ENCODE measurements at regions not wholly inside any gene's neighbourhood (a gene's known extent, or its start where the extent isn't known, plus 50 kb on each side); places are given as distances from the start of the nearest gene placed in this dataset.

DNA sequence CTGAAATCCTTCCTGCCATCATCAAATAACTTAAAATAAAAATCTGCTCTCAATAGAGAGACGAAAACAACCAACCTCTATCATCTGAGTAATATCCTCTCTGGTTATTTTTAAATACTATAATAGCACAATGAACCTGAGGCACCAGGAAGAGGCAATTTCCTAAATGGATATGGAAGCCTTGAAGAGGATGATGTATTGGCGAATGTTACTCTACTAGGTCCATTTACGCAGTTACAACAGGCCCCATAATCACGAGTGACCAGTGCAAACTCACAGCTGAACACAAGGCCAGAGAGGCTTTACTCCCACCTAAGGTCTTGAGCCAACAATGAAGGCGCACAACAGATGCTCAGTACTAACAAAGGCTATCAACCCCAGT lies 678.8 kb upstream of the NR3C2 start:
- no peaks in the 10 kb centered on the region for H3K36me3 Mint-ChIP-seq (ENCODE audit: insufficient read depth)
- H3K4me1 Mint-ChIP-seq (ENCODE audit: low read depth): no peaks in the 10 kb centered on the region
- H3K9me3 Mint-ChIP-seq: no peaks in the 10 kb centered on the region
- ATAC-seq (no peak), DNase-seq (no peak)
- H3K4me3 Mint-ChIP-seq: no peak overlapping the region
- H3K27me3 Mint-ChIP-seq (ENCODE audit: low read depth): peaks cover 2% of the 10 kb centered on the region

DNA sequence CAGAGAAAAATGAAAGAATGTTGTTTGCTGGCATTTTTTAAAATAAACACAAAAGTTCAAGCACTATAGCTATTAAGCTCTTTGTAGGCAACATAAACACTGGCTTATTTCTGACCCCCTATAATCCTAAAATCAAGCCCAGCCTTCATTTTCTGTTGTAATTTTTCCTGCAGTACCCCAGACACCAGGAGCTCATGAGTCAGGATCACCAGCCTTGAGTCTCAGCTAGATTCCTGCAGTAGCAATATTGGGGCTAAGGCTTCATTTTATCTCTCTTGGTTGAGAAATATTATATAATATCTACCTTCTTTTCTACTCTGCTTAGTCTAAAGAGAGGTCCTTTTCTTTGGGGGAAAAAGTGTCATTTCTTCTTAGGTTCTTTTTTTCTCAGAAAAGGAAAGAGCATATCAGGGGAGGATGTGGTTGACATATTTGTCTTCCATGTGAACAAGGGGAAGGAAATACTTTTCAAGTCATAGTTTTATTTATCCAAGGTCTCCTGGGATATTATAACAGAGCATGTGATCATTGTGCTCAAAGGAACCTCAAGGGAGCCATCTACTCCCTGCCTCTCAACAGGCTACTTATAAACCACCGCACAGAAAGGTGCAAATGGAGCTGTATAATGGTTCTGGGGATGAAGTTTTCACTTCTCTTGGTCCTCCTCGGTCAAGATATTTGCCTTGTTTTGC lies 678.3 kb upstream of the NR3C2 start:
- H3K9me3 Mint-ChIP-seq: no peaks in the 10 kb centered on the region
- ATAC-seq: no peak
- H3K36me3 Mint-ChIP-seq (ENCODE audit: insufficient read depth): no peaks in the 10 kb centered on the region
- H3K4me3 Mint-ChIP-seq: no peak overlapping the region
- peaks cover 2% of the 10 kb centered on the region for H3K27me3 Mint-ChIP-seq (ENCODE audit: low read depth)
- no peaks in the 10 kb centered on the region for H3K4me1 Mint-ChIP-seq (ENCODE audit: low read depth)
- no peak for DNase-seq

DNA sequence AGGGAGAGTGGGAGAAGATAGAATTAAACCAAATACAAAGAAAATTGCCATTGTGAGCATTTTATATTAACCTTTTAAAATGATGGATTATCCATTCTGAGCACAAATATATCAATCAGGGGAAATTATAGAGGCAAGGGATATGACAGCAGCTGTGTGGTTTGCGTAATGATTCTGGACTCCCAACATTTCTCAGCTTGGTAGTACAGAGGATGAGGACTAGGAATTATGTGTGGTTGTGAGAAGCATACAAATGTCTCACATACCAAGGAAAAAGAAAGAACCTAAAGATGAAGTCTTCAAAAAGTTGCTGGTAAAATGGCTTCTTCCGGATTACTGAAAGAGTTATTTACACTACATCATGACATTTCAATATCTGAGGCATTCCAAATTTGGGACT lies 674.6 kb upstream of the NR3C2 start:
- peaks cover 2% of the 10 kb centered on the region for H3K27me3 Mint-ChIP-seq (ENCODE audit: low read depth)
- H3K4me3 Mint-ChIP-seq: no peak overlapping the region
- no peaks in the 10 kb centered on the region for H3K4me1 Mint-ChIP-seq (ENCODE audit: low read depth)
- H3K9me3 Mint-ChIP-seq: no peaks in the 10 kb centered on the region
- no peaks in the 10 kb centered on the region for H3K36me3 Mint-ChIP-seq (ENCODE audit: insufficient read depth)
- ATAC-seq (no peak), DNase-seq (no peak)

DNA sequence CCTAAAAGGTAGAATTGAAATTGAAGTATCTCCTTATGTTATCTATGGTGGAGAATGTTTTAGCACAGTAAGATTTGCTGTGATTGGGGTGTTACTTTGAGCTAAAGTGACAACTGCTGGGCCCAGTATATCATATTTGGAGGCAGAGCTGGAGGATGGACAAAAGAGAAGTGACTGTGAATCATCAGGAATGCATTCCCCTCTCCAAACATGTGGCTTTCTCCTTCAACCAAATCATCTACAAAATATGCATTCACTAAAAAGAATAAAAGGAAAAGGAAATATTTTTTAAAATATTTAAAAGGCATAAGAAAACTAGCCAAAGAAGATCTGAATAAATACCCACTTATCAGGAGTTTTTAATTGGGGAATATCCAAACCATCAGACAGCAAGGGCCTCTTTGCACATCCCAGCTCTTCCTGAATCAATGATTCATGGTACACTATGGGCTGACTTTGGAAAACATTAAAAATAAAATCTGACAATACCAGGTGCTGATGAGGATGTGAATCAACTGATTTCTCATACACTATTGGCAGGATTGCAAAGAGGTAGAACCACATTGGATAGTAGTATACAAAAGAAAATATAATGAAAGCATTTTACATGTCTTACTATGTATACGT lies 671.7 kb upstream of the NR3C2 start:
- Mint-ChIP-seq H3K4me3 (no peak overlapping the region), H3K9me3 (no peaks in the 10 kb centered on the region), H3K36me3 (ENCODE audit: insufficient read depth) (no peaks in the 10 kb centered on the region), H3K4me1 (ENCODE audit: low read depth) (no peaks in the 10 kb centered on the region), H3K27me3 (ENCODE audit: low read depth) (peaks cover 2% of the 10 kb centered on the region)
- DNase-seq (no peak), ATAC-seq (no peak)

DNA sequence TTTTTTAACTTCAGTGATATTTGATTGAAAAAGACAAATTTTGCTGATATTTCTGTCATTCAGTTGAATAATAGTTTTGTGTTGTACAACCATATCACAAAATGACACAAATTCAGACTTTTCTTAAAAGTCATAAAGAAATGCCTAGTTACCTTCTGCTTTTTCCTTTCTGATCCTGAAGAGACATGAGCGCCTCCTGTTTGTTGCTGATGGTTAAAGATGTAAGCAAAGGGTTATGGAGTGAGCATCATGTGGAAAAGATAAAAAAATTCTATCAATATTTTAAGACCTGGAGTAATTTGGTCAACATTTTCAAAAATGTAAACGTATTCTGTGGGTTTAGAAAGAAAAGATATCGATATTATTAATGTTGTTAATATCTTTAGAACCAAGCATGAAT lies 669.9 kb upstream of the NR3C2 start:
- ATAC-seq: no peak
- H3K4me3 Mint-ChIP-seq: no peak overlapping the region
- no peaks in the 10 kb centered on the region for H3K4me1 Mint-ChIP-seq (ENCODE audit: low read depth)
- peaks cover 2% of the 10 kb centered on the region for H3K27me3 Mint-ChIP-seq (ENCODE audit: low read depth)
- no peaks in the 10 kb centered on the region for H3K36me3 Mint-ChIP-seq (ENCODE audit: insufficient read depth)
- H3K9me3 Mint-ChIP-seq: no peaks in the 10 kb centered on the region
- no peak for DNase-seq

DNA sequence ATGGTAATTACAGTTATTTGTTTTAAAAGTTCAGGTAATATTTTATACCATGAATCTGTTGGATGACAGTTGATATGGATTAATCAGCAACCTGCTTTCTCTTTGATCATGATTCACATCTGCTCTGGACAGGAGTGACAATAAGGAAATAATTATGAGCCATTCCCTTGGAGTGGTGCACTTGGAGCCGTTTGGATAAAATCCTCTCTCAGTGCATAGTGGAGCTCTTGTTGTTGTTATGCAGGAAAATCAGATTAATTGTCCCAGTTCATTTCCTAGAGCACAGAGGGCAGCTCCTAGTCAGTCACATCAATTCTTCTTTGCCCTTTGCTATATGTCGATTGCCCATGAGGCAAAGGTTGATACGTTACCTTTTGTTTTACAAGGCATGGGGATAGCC lies 668.3 kb upstream of the NR3C2 start:
- H3K9me3 Mint-ChIP-seq: no peaks in the 10 kb centered on the region
- DNase-seq: no peak
- peaks cover 2% of the 10 kb centered on the region for H3K27me3 Mint-ChIP-seq (ENCODE audit: low read depth)
- no peak overlapping the region for H3K4me3 Mint-ChIP-seq
- no peaks in the 10 kb centered on the region for H3K36me3 Mint-ChIP-seq (ENCODE audit: insufficient read depth)
- ATAC-seq: no peak
- H3K4me1 Mint-ChIP-seq (ENCODE audit: low read depth): no peaks in the 10 kb centered on the region

DNA sequence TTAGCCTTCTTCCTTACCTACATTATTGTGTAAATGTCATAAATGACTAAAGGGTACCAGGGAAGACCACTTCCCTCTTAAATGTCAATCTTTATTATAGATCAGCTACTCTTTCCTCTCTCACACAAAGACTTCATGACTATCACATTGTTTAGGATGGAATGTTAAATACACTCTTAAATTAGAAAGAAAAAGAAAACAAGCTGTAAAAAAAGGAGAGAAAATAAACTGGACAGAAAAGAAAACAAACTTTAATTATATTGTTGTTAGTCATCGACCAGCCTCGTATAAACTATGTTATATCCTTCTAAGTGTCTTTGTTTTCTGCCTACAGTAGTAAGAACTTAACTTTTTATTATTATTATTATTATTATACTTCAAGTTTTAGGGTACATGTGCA lies 666.4 kb upstream of the NR3C2 start:
- Mint-ChIP-seq H3K27me3 (ENCODE audit: low read depth) (no peaks in the 10 kb centered on the region), H3K4me1 (ENCODE audit: low read depth) (no peaks in the 10 kb centered on the region), H3K4me3 (no peak overlapping the region), H3K36me3 (ENCODE audit: insufficient read depth) (no peaks in the 10 kb centered on the region), H3K9me3 (no peaks in the 10 kb centered on the region)
- DNase-seq (no peak), ATAC-seq (no peak)

DNA sequence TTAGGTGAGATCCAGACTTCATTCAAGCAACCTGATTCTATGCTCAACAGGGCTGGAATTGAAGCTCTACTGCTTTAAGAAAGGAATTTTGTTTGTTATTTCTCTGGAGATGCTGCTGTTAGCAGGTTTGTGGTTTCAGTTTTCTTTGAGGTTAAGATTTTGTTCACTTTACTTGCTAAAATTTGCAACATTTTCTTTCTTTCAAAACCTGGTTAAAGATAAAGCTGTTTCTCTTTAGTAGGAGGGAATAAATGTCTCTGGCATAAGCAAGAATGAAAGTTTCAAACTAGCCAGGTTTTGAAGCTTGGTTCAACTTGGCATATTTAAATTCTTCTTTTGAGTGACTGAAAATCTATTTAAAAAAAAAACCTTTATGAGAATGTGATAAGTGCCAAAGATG lies 660.6 kb upstream of the NR3C2 start:
- H3K4me3 Mint-ChIP-seq: no peak overlapping the region
- H3K9me3 Mint-ChIP-seq: no peaks in the 10 kb centered on the region
- ATAC-seq: no peak
- no peaks in the 10 kb centered on the region for H3K36me3 Mint-ChIP-seq (ENCODE audit: insufficient read depth)
- no peaks in the 10 kb centered on the region for H3K4me1 Mint-ChIP-seq (ENCODE audit: low read depth)
- no peak for DNase-seq
- no peaks in the 10 kb centered on the region for H3K27me3 Mint-ChIP-seq (ENCODE audit: low read depth)

DNA sequence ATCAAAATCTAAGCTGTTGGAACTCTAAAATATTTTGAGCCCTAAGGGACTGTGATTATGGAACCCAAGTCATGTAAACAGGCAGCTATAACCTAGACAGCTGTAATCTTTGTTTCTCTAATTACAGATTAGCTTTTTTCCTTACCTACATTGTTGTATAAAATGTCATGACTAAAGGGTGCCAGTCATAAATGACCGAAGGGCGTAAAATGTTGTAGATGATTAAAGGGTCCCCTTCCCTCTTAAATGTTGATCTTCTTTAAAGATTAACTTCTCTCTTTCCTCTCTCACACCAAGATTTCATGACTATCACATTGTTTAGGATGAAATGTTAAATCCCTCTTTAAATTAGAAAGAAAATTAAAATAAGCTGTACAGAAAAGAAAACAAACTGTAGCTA lies 659.4 kb upstream of the NR3C2 start:
- ATAC-seq (no peak), DNase-seq (no peak)
- H3K27me3 Mint-ChIP-seq (ENCODE audit: low read depth): no peaks in the 10 kb centered on the region
- no peaks in the 10 kb centered on the region for H3K36me3 Mint-ChIP-seq (ENCODE audit: insufficient read depth)
- H3K9me3 Mint-ChIP-seq: no peaks in the 10 kb centered on the region
- no peak overlapping the region for H3K4me3 Mint-ChIP-seq
- no peaks in the 10 kb centered on the region for H3K4me1 Mint-ChIP-seq (ENCODE audit: low read depth)

DNA sequence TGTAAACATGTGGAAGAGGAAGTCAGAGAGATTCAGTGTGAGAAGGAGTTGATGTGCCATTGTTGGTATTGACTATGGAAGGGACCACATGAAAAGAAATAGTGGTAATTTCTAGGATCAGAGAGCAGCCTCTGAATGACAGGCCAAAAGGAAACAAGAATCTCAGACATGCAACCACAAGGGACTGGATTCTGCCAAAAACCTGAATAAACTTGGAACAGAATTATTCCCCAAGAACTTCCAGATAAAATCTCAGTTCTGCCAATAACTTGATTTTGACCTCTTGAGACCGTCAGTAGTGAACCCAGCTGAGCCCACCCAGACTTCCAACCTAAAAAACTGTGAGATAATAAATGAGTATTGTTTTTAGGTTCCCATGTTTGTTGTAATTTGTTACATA lies 653.6 kb upstream of the NR3C2 start:
- Mint-ChIP-seq H3K27me3 (ENCODE audit: low read depth) (no peaks in the 10 kb centered on the region), H3K36me3 (ENCODE audit: insufficient read depth) (no peaks in the 10 kb centered on the region), H3K4me3 (no peak overlapping the region), H3K4me1 (ENCODE audit: low read depth) (no peaks in the 10 kb centered on the region), H3K9me3 (peaks cover 5% of the 10 kb centered on the region)
- no peak for ATAC-seq
- DNase-seq: no peak

DNA sequence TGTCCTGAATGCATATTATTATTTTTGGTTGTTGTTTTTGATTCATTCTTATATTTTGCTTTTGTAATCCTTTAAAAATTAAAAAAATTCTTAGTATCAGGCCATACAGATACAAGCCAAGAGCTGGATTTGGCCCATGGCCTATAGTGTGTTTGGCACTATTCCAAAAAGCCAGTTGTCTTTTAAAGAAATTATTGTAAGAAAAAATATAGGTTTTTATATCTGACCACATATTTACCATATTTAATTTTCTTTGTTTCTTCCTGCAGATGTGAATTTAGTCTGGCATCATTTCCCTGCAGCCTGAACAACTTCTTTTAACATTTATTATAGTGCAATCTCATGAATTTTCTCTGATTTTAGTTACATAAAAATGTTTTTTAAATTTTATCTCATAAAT lies 652.8 kb upstream of the NR3C2 start:
- Mint-ChIP-seq H3K9me3 (peaks cover 5% of the 10 kb centered on the region), H3K36me3 (ENCODE audit: insufficient read depth) (no peaks in the 10 kb centered on the region), H3K27me3 (ENCODE audit: low read depth) (no peaks in the 10 kb centered on the region), H3K4me1 (ENCODE audit: low read depth) (no peaks in the 10 kb centered on the region), H3K4me3 (no peak overlapping the region)
- DNase-seq (no peak), ATAC-seq (no peak)

DNA sequence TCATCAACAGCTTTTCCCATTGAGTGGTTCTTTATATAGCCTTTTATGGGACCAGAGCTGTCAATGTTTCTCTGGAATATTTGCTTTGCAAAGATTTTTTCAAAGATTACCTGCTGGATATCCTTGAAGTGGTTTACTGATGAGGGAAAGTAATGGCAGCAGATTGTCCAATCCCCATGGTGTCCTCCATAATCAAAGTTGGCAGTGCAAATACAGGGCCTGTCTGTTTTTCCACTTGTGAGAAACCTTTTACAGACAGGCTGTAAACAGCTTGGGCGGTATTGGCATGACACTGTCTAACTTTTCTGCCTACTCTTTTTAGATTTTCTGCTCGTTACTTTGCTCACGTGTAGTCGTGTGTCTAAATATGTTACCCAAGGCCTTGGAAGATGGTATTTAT lies 641.9 kb upstream of the NR3C2 start:
- peaks cover 3% of the 10 kb centered on the region for H3K9me3 Mint-ChIP-seq
- no peaks in the 10 kb centered on the region for H3K36me3 Mint-ChIP-seq (ENCODE audit: insufficient read depth)
- H3K27me3 Mint-ChIP-seq (ENCODE audit: low read depth): no peaks in the 10 kb centered on the region
- no peak for DNase-seq
- no peak for ATAC-seq
- no peaks in the 10 kb centered on the region for H3K4me1 Mint-ChIP-seq (ENCODE audit: low read depth)
- H3K4me3 Mint-ChIP-seq: no peak overlapping the region

DNA sequence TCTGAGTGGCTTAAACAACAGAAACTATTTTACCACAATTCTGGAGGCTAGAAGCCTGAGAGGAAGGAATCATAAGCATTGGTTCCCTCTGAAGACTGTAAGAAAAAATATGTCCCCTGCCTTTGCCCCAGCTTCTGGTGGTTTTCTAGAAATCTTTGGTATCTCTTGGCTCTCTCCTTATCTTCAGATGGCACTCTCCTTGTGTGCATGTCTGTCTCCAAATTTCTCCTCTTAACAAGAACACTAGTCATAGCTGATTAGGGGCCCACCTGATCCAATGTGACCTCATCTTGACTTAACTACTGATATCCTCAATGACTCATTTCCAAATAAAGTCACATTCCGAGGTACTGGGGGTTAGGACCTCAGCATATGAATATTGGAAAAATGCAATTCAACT lies 635.0 kb upstream of the NR3C2 start:
- H3K27me3 Mint-ChIP-seq (ENCODE audit: low read depth): no peaks in the 10 kb centered on the region

DNA sequence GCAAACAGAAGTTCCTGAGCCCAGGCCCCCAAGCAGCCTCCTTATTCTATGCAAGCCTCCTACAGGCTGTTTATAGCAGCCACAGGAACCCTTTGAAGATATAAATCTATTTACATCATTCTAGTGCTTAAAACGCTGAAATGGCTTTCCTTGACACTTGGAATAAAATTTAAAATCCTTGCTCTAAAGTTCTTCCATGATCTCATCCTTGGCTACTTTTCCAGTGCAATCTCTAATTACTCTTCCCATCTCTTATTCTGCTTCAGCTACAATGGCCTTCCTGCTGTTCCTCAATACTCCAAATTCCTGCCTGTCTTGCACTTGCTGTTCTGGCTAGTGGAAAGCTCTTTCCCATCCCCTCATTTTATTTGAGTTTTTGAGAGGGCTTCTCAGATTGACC lies 634.2 kb upstream of the NR3C2 start:
- Mint-ChIP-seq H3K27me3 (ENCODE audit: low read depth) (no peaks in the 10 kb centered on the region), H3K36me3 (ENCODE audit: insufficient read depth) (no peaks in the 10 kb centered on the region), H3K4me3 (no peak overlapping the region), H3K9me3 (peaks cover 3% of the 10 kb centered on the region), H3K4me1 (ENCODE audit: low read depth) (no peaks in the 10 kb centered on the region)
- no peak for ATAC-seq
- DNase-seq: no peak

More for the DNA sequence above, 635.0 kb upstream of the NR3C2 start:
- Mint-ChIP-seq H3K4me3 (no peak overlapping the region), H3K4me1 (ENCODE audit: low read depth) (no peaks in the 10 kb centered on the region), H3K36me3 (ENCODE audit: insufficient read depth) (no peaks in the 10 kb centered on the region), H3K9me3 (peaks cover 3% of the 10 kb centered on the region)
- DNase-seq (no peak), ATAC-seq (no peak)

DNA sequence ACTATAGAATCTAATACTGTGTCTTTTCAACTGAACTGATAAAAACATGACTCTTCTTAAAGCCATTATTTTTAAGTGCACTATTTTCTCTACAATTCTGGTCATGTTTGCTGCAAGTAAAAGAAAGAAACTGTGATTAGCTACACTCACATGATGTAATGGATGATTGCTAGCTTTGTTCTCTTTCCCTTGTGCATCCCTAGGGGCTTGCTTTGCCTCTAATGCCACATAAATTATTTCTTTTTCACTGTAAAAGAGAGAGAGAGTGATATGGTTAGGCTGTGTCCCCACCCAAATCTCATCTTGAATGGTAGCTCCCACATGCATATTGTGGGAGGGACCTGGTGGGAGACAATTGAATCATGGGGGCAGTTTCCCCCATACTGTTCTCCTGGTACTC lies 630.2 kb upstream of the NR3C2 start:
- Mint-ChIP-seq H3K4me1 (ENCODE audit: low read depth) (no peaks in the 10 kb centered on the region), H3K36me3 (ENCODE audit: insufficient read depth) (no peaks in the 10 kb centered on the region), H3K9me3 (peaks cover 6% of the 10 kb centered on the region), H3K4me3 (no peak overlapping the region), H3K27me3 (ENCODE audit: low read depth) (no peaks in the 10 kb centered on the region)
- DNase-seq: no peak
- ATAC-seq: no peak
